Choroid plexus epithelial cell (primary cell): ENCODE measurements at regions not wholly inside any gene's neighbourhood (a gene's known extent, or its start where the extent isn't known, plus 50 kb on each side); places are given as distances from the start of the nearest gene placed in this dataset.
"Not testable (repeated sequence)": the region's sequence is repeated elsewhere in the genome, so short reads cannot be mapped to it uniquely, and the experiment has no call there.

Experiments used
- DNase-seq: peaks from one replicate; pipeline ENCODE4 v3.0.0-alpha.2; 2010; ENCODE audit warnings: low read depth
- H3K4me3 ChIP-seq: 2 replicates; pipeline ENCODE4 v1.5.1; 2011; ENCODE audit warnings: low read depth, mild to moderate bottlenecking, control low read depth, low read length, moderate library complexity
- TF ChIP-seq, protein P1 (sequence below): conservative IDR thresholded peaks from 2 replicates; pipeline ENCODE4 v1.5.1; 2011; ENCODE audit warnings: low read depth, mild to moderate bottlenecking, control low read depth, inconsistent platforms, low read length, moderate library complexity

GRCh38 chr20:47888351-47888750, 103.1 kb upstream of the SULF2 start:
- TF ChIP-seq, protein P1, sequence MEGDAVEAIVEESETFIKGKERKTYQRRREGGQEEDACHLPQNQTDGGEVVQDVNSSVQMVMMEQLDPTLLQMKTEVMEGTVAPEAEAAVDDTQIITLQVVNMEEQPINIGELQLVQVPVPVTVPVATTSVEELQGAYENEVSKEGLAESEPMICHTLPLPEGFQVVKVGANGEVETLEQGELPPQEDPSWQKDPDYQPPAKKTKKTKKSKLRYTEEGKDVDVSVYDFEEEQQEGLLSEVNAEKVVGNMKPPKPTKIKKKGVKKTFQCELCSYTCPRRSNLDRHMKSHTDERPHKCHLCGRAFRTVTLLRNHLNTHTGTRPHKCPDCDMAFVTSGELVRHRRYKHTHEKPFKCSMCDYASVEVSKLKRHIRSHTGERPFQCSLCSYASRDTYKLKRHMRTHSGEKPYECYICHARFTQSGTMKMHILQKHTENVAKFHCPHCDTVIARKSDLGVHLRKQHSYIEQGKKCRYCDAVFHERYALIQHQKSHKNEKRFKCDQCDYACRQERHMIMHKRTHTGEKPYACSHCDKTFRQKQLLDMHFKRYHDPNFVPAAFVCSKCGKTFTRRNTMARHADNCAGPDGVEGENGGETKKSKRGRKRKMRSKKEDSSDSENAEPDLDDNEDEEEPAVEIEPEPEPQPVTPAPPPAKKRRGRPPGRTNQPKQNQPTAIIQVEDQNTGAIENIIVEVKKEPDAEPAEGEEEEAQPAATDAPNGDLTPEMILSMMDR = no peak
- no peak overlapping the region for H3K4me3 ChIP-seq
- no peak for DNase-seq

DNA sequence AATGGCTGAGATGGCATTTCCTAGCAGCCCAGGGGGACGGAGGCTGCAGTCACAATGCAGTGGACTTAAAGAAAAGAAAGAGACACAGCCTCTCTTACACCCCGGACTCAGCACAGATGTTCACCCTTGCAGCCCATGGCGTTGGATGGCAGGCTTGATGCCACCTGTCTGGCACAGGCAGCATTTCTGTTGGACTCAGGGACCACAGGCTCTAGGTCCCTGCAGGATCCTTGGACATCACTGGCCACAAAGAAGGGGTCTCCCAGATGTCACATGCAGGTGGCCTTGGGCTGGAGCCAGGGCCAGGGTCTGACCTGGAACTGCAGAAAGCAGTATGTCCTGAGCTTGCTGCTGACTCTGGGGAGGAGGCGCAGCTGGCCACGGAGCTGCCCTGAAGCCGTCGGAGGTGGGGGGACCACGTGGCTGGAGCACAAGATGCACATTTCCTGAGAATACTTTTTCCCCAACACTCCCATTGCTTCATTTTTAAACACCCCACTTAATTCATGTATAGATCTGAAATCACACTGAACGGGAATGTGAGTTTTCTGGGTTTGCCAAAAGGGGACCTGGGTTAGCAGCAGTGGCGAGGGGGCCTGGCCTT, 102.3 kb upstream of the SULF2 start:
- H3K4me3 ChIP-seq = no peak overlapping the region
- TF ChIP-seq, protein P1 = no peak
- no peak for DNase-seq

GRCh38 chr20:47887064-47887463, 101.8 kb upstream of the SULF2 start:
- H3K4me3 ChIP-seq = no peak overlapping the region
- no peak for DNase-seq
- TF ChIP-seq, protein P1 = no peak

DNA sequence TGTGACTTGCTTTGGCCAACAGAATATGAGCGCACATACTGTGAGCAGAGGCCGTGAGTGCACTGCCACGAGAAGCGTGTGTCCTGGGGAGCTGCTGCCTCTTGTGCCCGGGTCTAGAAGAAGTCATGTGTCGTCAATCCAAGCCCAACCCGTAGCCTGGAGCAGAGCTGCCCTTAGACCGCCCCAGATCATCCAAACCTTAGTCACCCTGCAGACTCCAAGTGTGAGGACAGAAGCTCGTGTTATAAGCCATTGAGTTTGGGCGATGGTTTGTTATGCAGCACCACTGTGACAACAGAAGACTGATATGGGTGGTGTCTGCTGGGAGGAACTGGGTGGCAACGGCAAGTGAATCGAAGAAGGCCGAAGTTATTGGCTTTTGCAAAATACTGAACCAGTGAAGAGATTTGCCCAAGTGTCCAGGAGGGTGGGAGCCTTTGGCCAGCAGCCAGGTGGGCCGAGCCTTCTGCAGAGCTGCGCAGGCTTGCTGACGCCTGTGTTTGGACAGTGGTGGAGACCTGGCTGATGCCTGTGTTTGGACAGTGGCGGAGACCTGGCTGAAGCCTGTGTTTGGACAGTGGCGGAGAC, 101.3 kb upstream of the SULF2 start:
- TF ChIP-seq, protein P1 = no peak
- no peak for DNase-seq
- no peak overlapping the region for H3K4me3 ChIP-seq

DNA sequence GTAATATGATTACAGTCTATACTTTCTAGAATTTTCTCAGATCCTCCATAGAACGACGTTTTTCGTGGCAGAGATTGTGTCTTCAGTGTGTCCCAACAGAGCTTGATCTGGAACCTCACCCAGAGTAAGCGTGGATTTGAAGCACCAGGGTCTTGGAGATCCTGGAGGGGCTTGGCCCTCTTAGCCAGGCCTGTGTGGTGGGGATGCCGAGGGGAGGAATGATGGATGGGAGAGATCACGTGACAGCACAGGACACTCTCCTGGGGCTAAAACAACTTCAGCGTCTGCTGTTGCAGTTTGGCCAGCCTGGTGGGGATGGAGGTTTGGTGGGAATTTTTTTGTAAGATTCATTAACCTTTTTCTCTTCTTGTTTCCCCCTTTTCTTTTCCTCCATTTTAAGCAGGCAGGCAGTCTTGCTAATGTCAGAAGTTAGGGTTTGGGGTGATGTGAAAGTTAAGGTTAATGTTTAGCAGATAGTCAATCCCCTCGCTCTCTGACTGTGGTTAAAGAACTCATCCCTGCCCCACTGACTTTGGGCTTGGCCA, 100.7 kb upstream of the SULF2 start:
- H3K4me3 ChIP-seq = no peak overlapping the region
- TF ChIP-seq, protein P1 = no peak
- DNase-seq = no peak

- not testable (repeated sequence) for H3K4me3 ChIP-seq, DNase-seq
Measured at GRCh38 chr20:47883940-47884339, 98.7 kb upstream of the SULF2 start.

DNA sequence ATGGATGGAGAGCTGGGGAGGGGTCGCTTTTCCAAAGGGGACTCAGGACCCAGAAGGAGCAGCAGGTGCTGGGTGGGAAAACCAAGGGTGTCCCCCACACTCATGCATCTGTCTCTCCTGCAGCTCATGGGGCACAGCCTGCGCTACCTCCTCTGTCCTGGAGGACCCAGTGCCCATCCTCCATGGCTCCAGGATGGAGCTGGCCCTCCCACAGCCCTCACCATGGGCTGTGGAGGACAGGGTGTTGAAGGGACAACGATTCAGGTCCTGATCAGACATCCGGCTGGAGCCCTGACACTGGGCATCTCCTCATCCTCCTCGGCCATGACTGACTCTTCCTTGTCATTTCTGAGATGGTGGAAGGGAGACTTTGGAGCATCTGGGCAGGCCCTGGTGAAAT, 97.9 kb upstream of the SULF2 start:
- TF ChIP-seq, protein P1 = no peak
- no peak for DNase-seq
- H3K4me3 ChIP-seq = no peak overlapping the region
